Hematopoietic multipotent progenitor cell treated with erythropoietin and hydrocortisone succinate and interleukin-3 and kit ligand, for 6 days (in vitro differentiated cells): ENCODE measurements at regions not wholly inside any gene's neighbourhood (a gene's known extent, or its start where the extent isn't known, plus 50 kb on each side); places are given as distances from the start of the nearest gene placed in this dataset.

Source experiments
- DNase-seq: peaks from one replicate; pipeline ENCODE4 v3.0.0-alpha.2; 2015

- peak; percentile 13 for DNase-seq
Observed at GRCh38 chr2:239579524-239580198, 178.8 kb upstream of the HDAC4 start.

- DNase-seq = no peak
Observed at GRCh38 chr2:239579081-239579480, 178.3 kb upstream of the HDAC4 start.

GRCh38 chr2:239578381-239578780 is 177.6 kb upstream of the HDAC4 start:
- DNase-seq = no peak

GRCh38 chr2:239577935-239578334 is 177.1 kb upstream of the HDAC4 start:
- no peak for DNase-seq

- no peak for DNase-seq
Observed at GRCh38 chr2:239576784-239577685, 176.2 kb upstream of the HDAC4 start.

GRCh38 chr2:239575931-239576445 is 175.2 kb upstream of the HDAC4 start:
- no peak for DNase-seq

GRCh38 chr2:239574434-239575156 is 173.8 kb upstream of the HDAC4 start:
- DNase-seq = no peak

- DNase-seq = no peak
Observed at GRCh38 chr2:239574054-239574433, 173.2 kb upstream of the HDAC4 start.

GRCh38 chr2:239570971-239571520 is 170.2 kb upstream of the HDAC4 start:
- DNase-seq = no peak

GRCh38 chr2:239570216-239570925 is 169.6 kb upstream of the HDAC4 start:
- no peak for DNase-seq

GRCh38 chr2:239569401-239570090 is 168.7 kb upstream of the HDAC4 start:
- no peak for DNase-seq

- no peak for DNase-seq
Observed at GRCh38 chr2:239568601-239569000, 167.8 kb upstream of the HDAC4 start.

GRCh38 chr2:239567786-239568185 is 167.0 kb upstream of the HDAC4 start:
- no peak for DNase-seq

GRCh38 chr2:239566995-239567568 is 166.3 kb upstream of the HDAC4 start:
- DNase-seq = no peak

GRCh38 chr2:239566162-239566994 is 165.6 kb upstream of the HDAC4 start:
- DNase-seq = no peak

- DNase-seq = no peak
Observed at GRCh38 chr2:239564587-239564986, 163.8 kb upstream of the HDAC4 start.

- no peak for DNase-seq
Observed at GRCh38 chr2:239563561-239563960, 162.7 kb upstream of the HDAC4 start.

GRCh38 chr2:239561446-239562001 is 160.7 kb upstream of the HDAC4 start:
- no peak for DNase-seq

- DNase-seq = no peak
Observed at GRCh38 chr2:239559417-239560261, 158.8 kb upstream of the HDAC4 start.
